ENCODE measurements at regions not wholly inside any gene's neighbourhood (a gene's known extent, or its start where the extent isn't known, plus 50 kb on each side); places are given as distances from the start of the nearest gene placed in this dataset.

GRCh38 chr21:24310788-24311187, 1296.5 kb downstream of the MRPL39 start:
- TF ChIP-seq CTCF (optimal IDR thresholded peaks at IDR 0.05 in 1 of 3, IDR thresholded peaks at IDR 0.05 in 1 of 3, conservative IDR thresholded peaks at IDR 0.05 in 1 of 3; ENCODE audit: extremely low read depth in 1 of 3, insufficient read depth in 2 of 3, low read length in 3 of 3) (no peak), EZH2 (IDR thresholded peaks at IDR 0.05; ENCODE audit: low read length) (no peak)

All from keratinocyte (primary cell).